HUES64 (cell line): ENCODE measurements at regions not wholly inside any gene's neighbourhood (a gene's known extent, or its start where the extent isn't known, plus 50 kb on each side); places are given as distances from the start of the nearest gene placed in this dataset.

Experiments
- H3K27ac ChIP-seq: 2 replicates; pipeline ENCODE4 v1.7.0; 2013; ENCODE audit warnings: low read depth, low read length, inconsistent platforms
- H3K27me3 ChIP-seq: 2 replicates; pipeline ENCODE4 v1.6.1; 2013; ENCODE audit warnings: mild to moderate bottlenecking, low read length; ENCODE audit not compliant: insufficient read depth
- H3K36me3 ChIP-seq: 2 replicates; pipeline ENCODE4 v1.6.1; 2013; ENCODE audit warnings: mild to moderate bottlenecking, low read length; ENCODE audit not compliant: insufficient read depth
- H3K4me1 ChIP-seq: 2 replicates; pipeline ENCODE4 v1.6.1; 2013; ENCODE audit warnings: mild to moderate bottlenecking, low read length, moderate library complexity; ENCODE audit not compliant: insufficient read depth
- H3K4me3 ChIP-seq: 2 replicates; pipeline ENCODE4 v1.5.1; 2013; ENCODE audit warnings: mild to moderate bottlenecking, low read length, moderate library complexity
- H3K9ac ChIP-seq: 2 replicates; pipeline ENCODE4 v1.6.1; 2013; ENCODE audit warnings: mild to moderate bottlenecking, low read depth, low read length
- H3K9me3 ChIP-seq: 2 replicates; pipeline ENCODE4 v1.6.1; 2013; ENCODE audit warnings: low read depth, low read length; ENCODE audit not compliant: insufficient read depth
- WGBS: fragments of 150-250, 120-280 bp; methylation state at CpG from one replicate; pipeline ENCODE4 v1.1.7; 2013; ENCODE audit warnings: missing lambda C conversion rate; 5-methylcytosine and 5-hydroxymethylcytosine counted together

DNA sequence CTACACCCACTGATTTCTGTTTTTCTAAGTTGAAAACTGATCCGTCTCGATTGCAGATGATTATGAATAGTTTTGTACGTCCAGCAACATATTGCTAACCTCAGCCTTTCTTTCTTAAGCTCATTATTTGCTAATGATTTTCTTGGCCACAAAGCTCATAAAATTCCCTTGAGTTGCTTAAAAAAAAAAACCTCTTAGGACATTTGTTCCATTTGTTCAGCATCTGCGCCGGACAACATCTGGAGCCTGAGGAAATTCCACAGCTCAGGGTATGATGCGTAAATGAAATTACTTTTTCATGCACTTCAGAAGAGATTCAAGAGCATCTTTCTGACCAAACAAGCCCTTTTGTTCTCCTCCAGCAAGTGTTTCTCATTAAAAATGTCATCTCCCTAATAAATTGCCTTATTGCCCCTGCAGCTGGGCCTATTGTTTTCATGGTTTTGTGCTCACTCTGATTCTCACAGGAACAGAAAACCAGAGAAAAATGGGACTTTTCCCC, 249.1 kb upstream of the MCTP2 start:
- Histone ChIP-seq H3K4me3 (no peak overlapping the region), H3K27ac (no peak overlapping the region), H3K27me3 (no peaks in the 10 kb centered on the region), H3K4me1 (no peaks in the 10 kb centered on the region), H3K9ac (no peak overlapping the region), H3K36me3 (no peaks in the 10 kb centered on the region), H3K9me3 (no peaks in the 10 kb centered on the region)
- 98% methylated on average over 6 of the region's 6 CpGs for WGBS

GRCh38 chr15:93981706-93982105, 249.7 kb upstream of the MCTP2 start:
- 100% methylated on average over 1 of the region's 1 CpG for WGBS
- no peak overlapping the region for H3K4me3 ChIP-seq
- H3K36me3 ChIP-seq = no peaks in the 10 kb centered on the region
- no peaks in the 10 kb centered on the region for H3K9me3 ChIP-seq
- no peaks in the 10 kb centered on the region for H3K4me1 ChIP-seq
- H3K9ac ChIP-seq = no peak overlapping the region
- H3K27ac ChIP-seq = no peak overlapping the region
- no peaks in the 10 kb centered on the region for H3K27me3 ChIP-seq

DNA sequence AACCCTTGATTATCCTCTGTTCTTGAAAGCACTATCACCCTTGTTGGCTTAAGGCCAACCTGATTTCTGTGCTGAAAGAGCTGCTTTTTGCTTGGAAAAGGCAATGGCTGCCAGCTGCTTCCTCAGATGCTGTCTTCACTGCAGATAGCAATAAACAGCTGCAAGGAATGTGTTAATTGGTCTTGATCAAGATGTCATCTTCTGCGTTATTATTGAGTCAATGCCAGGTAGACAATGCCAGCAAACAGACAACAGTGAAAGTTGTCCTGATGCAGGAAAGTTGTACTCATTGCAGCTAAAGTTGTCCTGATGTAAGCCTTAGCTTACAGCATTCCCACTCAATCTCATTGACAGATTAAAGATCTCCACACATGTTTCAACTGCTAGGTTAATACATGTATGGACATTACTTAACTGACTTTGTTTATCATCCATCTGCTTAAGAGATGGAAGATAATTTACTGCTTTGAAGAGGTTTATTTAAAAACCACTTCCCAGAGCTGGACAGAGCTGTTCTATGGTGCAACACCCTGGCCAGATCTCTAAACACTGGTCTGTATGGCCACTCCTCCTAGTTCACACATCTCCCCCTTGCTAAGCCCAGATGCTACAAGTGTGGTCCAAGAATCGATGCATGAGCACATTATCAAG, 251.0 kb upstream of the MCTP2 start:
- H3K27ac ChIP-seq = no peak overlapping the region
- no peak overlapping the region for H3K9ac ChIP-seq
- H3K27me3 ChIP-seq = no peaks in the 10 kb centered on the region
- no peak overlapping the region for H3K4me3 ChIP-seq
- no peaks in the 10 kb centered on the region for H3K4me1 ChIP-seq
- no peaks in the 10 kb centered on the region for H3K36me3 ChIP-seq
- H3K9me3 ChIP-seq = no peaks in the 10 kb centered on the region
- 98% methylated on average over 2 of the region's 2 CpGs for WGBS

DNA sequence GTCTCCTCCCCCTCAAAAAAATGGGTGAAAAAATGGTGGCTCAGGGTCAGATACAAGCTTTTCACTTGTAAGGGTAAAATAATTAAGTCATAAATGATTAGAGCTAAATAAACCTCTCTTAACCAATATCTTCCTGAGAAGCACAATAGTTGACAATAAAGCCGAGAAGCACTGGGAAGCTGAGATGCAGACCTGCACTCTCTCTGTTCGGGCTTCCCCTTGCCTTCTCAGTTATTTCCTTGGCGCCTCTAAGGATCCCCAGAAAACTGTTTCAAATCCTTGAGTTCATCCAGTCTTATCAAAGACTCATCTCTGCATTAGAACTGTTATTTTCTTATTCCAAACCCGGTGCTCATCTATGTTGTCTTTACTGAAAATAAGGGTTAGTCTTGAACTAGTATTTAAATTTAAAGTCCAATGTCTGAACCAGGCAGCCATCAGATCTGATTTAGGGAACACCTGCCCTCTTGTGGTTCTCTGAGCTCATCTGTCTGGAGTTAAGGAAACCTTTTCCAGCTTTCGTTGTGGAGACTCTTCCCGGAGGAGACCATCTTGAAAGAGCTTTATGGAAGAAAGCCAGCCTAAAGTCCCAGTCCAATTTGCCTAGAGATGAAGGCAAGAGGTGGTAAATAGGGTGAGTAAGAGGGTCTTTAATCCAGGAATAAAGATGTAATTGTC, 256.4 kb upstream of the MCTP2 start:
- Histone ChIP-seq H3K4me1 (0 out of 2 replicates have a peak, but pooled peaks cover 4% of the 10 kb centered on the region), H3K9ac (no peak overlapping the region), H3K27me3 (no peaks in the 10 kb centered on the region), H3K27ac (no peak overlapping the region), H3K4me3 (no peak overlapping the region), H3K36me3 (no peaks in the 10 kb centered on the region), H3K9me3 (no peaks in the 10 kb centered on the region)
- 58% methylated on average over 5 of the region's 6 CpGs for WGBS

DNA sequence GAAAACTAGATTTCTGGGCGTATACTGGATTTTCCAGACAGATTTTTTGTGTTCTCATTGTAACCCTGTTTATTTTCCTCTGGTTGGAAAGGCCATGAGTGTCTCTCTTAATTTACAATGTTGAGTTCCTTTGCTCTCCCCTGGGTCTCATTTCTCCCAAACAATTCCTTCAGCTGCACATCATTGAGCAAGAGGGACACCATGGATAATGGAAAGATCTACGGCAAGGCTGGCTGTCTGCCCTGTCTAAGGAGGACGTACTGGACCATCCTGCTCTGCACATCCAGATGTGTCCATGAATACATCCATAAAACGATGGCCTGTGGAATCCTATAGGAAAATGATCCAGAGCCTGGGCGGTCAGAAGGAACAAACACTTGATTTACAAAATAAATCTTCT, 258.1 kb upstream of the MCTP2 start:
- 97% methylated on average over 5 of the region's 5 CpGs for WGBS
- Histone ChIP-seq H3K36me3 (no peaks in the 10 kb centered on the region), H3K4me1 (0 out of 2 replicates have a peak, but pooled peaks cover 4% of the 10 kb centered on the region)

DNA sequence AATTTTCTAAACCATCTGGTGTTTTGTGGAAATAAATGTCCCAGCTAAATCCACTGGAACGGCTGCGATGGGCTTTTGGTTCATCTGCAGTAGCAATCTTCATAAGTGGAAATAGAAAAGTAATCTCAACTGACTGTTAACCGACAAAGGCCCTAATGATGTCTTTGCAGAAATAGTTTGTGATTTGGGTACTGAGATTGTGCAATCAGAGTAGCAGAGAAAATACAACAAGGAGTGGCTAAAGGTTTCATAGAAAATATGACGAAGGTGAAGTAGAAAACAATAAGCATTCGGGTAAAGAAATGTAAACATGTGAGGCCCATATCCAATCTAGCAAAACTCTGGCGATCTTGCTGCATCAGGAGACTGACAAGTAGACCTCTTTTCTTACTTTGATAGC, 262.6 kb upstream of the MCTP2 start:
- no peak overlapping the region for H3K9ac ChIP-seq
- H3K4me1 ChIP-seq = no peaks in the 10 kb centered on the region
- H3K36me3 ChIP-seq = no peaks in the 10 kb centered on the region
- no peak overlapping the region for H3K4me3 ChIP-seq
- 86% methylated on average over 6 of the region's 6 CpGs for WGBS
- no peak overlapping the region for H3K27ac ChIP-seq
- H3K9me3 ChIP-seq = no peaks in the 10 kb centered on the region
- H3K27me3 ChIP-seq = no peaks in the 10 kb centered on the region

More for the DNA sequence above, 258.1 kb upstream of the MCTP2 start:
- Histone ChIP-seq H3K9me3 (no peaks in the 10 kb centered on the region), H3K9ac (no peak overlapping the region), H3K4me3 (no peak overlapping the region), H3K27ac (no peak overlapping the region), H3K27me3 (no peaks in the 10 kb centered on the region)

- H3K4me1 ChIP-seq = no peaks in the 10 kb centered on the region
- no peaks in the 10 kb centered on the region for H3K9me3 ChIP-seq
- H3K9ac ChIP-seq = no peak overlapping the region
- no peaks in the 10 kb centered on the region for H3K27me3 ChIP-seq
- WGBS = 93% methylated on average over 6 of the region's 6 CpGs
- H3K27ac ChIP-seq = no peak overlapping the region
- H3K36me3 ChIP-seq = no peaks in the 10 kb centered on the region
- H3K4me3 ChIP-seq = no peak overlapping the region
Measured at GRCh38 chr15:93965304-93965908, 266.0 kb upstream of the MCTP2 start.

GRCh38 chr15:93954985-93955571, 276.3 kb upstream of the MCTP2 start:
- H3K27ac ChIP-seq = no peak overlapping the region
- WGBS = 87% methylated on average over 8 of the region's 8 CpGs
- no peaks in the 10 kb centered on the region for H3K9me3 ChIP-seq
- H3K4me3 ChIP-seq = no peak overlapping the region
- no peak overlapping the region for H3K9ac ChIP-seq
- H3K27me3 ChIP-seq = no peaks in the 10 kb centered on the region
- H3K36me3 ChIP-seq = no peaks in the 10 kb centered on the region
- no peaks in the 10 kb centered on the region for H3K4me1 ChIP-seq

- Histone ChIP-seq H3K9ac (no peak overlapping the region), H3K9me3 (no peaks in the 10 kb centered on the region), H3K27me3 (no peaks in the 10 kb centered on the region), H3K4me3 (no peak overlapping the region), H3K4me1 (no peaks in the 10 kb centered on the region), H3K36me3 (no peaks in the 10 kb centered on the region), H3K27ac (no peak overlapping the region)
- 88% methylated on average over 8 of the region's 8 CpGs for WGBS
Measured at GRCh38 chr15:93948726-93949125, 282.6 kb upstream of the MCTP2 start.

GRCh38 chr15:93943586-93943985, 287.8 kb upstream of the MCTP2 start:
- H3K36me3 ChIP-seq = no peaks in the 10 kb centered on the region
- H3K9me3 ChIP-seq = no peaks in the 10 kb centered on the region
- H3K4me1 ChIP-seq = no peaks in the 10 kb centered on the region
- H3K27ac ChIP-seq = no peak overlapping the region
- no peaks in the 10 kb centered on the region for H3K27me3 ChIP-seq
- H3K9ac ChIP-seq = no peak overlapping the region
- H3K4me3 ChIP-seq = no peak overlapping the region
- WGBS = 91% methylated on average over 4 of the region's 4 CpGs

DNA sequence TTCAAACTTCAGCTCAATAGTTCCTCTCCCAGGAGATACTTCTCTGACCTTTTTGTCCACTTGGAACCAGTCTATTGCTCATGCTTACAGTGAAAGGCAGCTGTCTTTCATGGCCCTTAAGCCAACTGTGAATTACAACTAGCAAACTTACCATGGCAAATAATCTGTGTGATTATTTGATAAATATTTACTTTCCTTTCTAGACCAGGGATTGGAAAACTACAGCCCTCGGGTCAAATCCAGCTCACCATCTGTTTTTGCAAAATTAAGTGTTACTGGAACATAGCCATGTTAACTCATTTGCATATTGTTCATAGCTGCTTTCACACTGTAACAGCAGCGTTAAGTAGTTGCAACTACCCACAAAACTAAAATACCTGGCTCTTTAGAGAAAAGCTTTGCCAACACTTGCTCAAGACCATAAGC, 289.1 kb upstream of the MCTP2 start:
- H3K4me1 ChIP-seq = no peaks in the 10 kb centered on the region

More for the DNA sequence above, 289.1 kb upstream of the MCTP2 start:
- Histone ChIP-seq H3K36me3 (no peaks in the 10 kb centered on the region), H3K9me3 (no peaks in the 10 kb centered on the region), H3K27ac (no peak overlapping the region), H3K4me3 (no peak overlapping the region), H3K27me3 (no peaks in the 10 kb centered on the region), H3K9ac (no peak overlapping the region)
- 87% methylated on average over 2 of the region's 2 CpGs for WGBS
